Body of pancreas (tissue), 4 donors: ENCODE measurements at regions not wholly inside any gene's neighbourhood (a gene's known extent, or its start where the extent isn't known, plus 50 kb on each side); places are given as distances from the start of the nearest gene placed in this dataset.

Experiments used
- CTCF ChIP-seq, 7 experiments: fragments of 450-650 bp in 4 of 7; fragments of 200-600 bp in 3 of 7; sonication (generic) in 3 of 7; IDR thresholded peaks; one replicate each; pipeline ENCODE4 v1.5.1; 2016 to 2019; ENCODE audit warnings: antibody characterized with exemption in 7 of 7
- POLR2A ChIP-seq, 3 donors: fragments of 450-650 bp; IDR thresholded peaks; one replicate each; pipeline ENCODE4 v1.6.1; 2016; ENCODE audit warnings: antibody characterized with exemption in 3 of 3, mild to moderate bottlenecking in 2 of 3

GRCh38 chr12:92010368-92010767, 135.3 kb downstream of the BTG1 start:
- TF ChIP-seq CTCF (IDR thresholded peaks at IDR 0.05) (no peak), POLR2A (IDR thresholded peaks at IDR 0.05) (no peak)
